ENCODE measurements at regions not wholly inside any gene's neighbourhood (a gene's known extent, or its start where the extent isn't known, plus 50 kb on each side); places are given as distances from the start of the nearest gene placed in this dataset.

- no peak overlapping the region for H2AFZ ChIP-seq (ENCODE audit: low read length)
- no peak overlapping the region for H2BK12ac ChIP-seq (ENCODE audit: low read depth, low read length)
- no peak overlapping the region for H3K56ac ChIP-seq (replicated peaks; ENCODE audit: insufficient read length, low read depth, low read length)
- no peak overlapping the region for H3K4me2 ChIP-seq (ENCODE audit: insufficient read depth in 1 of 2, low read depth in 2 of 2, low read length in 2 of 2)
- H3K79me2 ChIP-seq (ENCODE audit: control insufficient read depth in 1 of 2, insufficient read depth in 2 of 2, low read length in 2 of 2): no peaks in the 10 kb centered on the region
- no peaks in the 10 kb centered on the region for H3K36me3 ChIP-seq (ENCODE audit: control insufficient read depth in 2 of 4, insufficient read depth in 4 of 4, low read length in 3 of 4)
- no peak overlapping the region for H2BK120ac ChIP-seq (replicated peaks; ENCODE audit: low read depth, low read length)
- no peaks in the 10 kb centered on the region for H4K20me1 ChIP-seq (replicated peaks in 1 of 2; ENCODE audit: control insufficient read depth in 1 of 2, insufficient read depth in 2 of 2, low read length in 2 of 2)
- no peak overlapping the region for H3K23ac ChIP-seq (ENCODE audit: insufficient read length)
- no peak overlapping the region for H3K18ac ChIP-seq (ENCODE audit: extremely low read depth, low read length)
- no peak overlapping the region for H4K8ac ChIP-seq (ENCODE audit: extremely low read depth, insufficient read depth, low read length)
- CTCF ChIA-PET (ENCODE audit: partially characterized antibody): interaction anchor here (1.0 to 4.8 kb wide), 8 partner anchors 8 to 156 kb away, joined by 3 to 34 read pairs (median 6); no protein-coding TSS in a partner anchor
- no peak overlapping the region for H2BK15ac ChIP-seq (ENCODE audit: low read length)
- no peak overlapping the region for H4K5ac ChIP-seq (ENCODE audit: insufficient read length, low read depth, low read length)
- WGBS, 2 experiments (ENCODE audit: extremely low coverage in 1 of 2, insufficient coverage in 1 of 2, insufficient read length in 1 of 2, insufficient replicate concordance in 2 of 2, low coverage in 1 of 2, low lambda C conversion rate in 2 of 2, missing lambda C conversion rate in 1 of 2): 89% methylated on average over 5 of the region's 5 CpGs; no CpG with 5 or more reads in 1 of the 2 experiments
- no peaks in the 10 kb centered on the region for H3K79me1 ChIP-seq (ENCODE audit: low read depth, low read length)
- H3K27me3 ChIP-seq (replicated peaks in 1 of 4; ENCODE audit: control insufficient read depth in 3 of 4, extremely low read depth in 1 of 4, insufficient read depth in 3 of 4, low read length in 3 of 4): no peaks in the 10 kb centered on the region
- no peak overlapping the region for H3K14ac ChIP-seq (ENCODE audit: insufficient read length)
- no peaks in the 10 kb centered on the region; a peak in 1 of 7 replicates for H3K4me1 ChIP-seq (replicated peaks in 1 of 4; ENCODE audit: control insufficient read depth in 3 of 4, insufficient read depth in 4 of 4, low read length in 3 of 4)
- peaks cover 0 to 2% of the 10 kb centered on the region in 2 experiments; a peak in 1 of 4 replicates for H3K9me3 ChIP-seq (ENCODE audit: insufficient read depth in 2 of 2, low read depth in 1 of 2, low read length in 1 of 2)
- no peak overlapping the region for H3K27ac ChIP-seq (ENCODE audit: low read depth, low read length)
- FAIRE-seq: no peak
- peak in 1 of 2 experiments; percentile 8 for DNase-seq (ENCODE audit: low read depth in 1 of 2, low spot score in 2 of 2)
- no peak overlapping the region for H2BK20ac ChIP-seq (ENCODE audit: low read length)
- H2AK5ac ChIP-seq (ENCODE audit: low read depth, low read length): no peak overlapping the region
- H3K23me2 ChIP-seq (ENCODE audit: low read depth, low read length): no peaks in the 10 kb centered on the region
- no peak overlapping the region for H4K91ac ChIP-seq (replicated peaks; ENCODE audit: insufficient read length, low read length)
- no peak overlapping the region for H2BK5ac ChIP-seq (ENCODE audit: low read depth, low read length)
- POLR2A ChIA-PET (ENCODE audit: partially characterized antibody): no interaction called here
- H3K4me3 ChIP-seq (ENCODE audit: extremely low read depth in 1 of 4, insufficient read depth in 2 of 4, low read depth in 3 of 4, low read length in 4 of 4): no peak overlapping the region
- H3K9ac ChIP-seq (replicated peaks in 1 of 4; ENCODE audit: extremely low read depth in 1 of 4, low read depth in 3 of 4, low read length in 3 of 4): no peak overlapping the region
- H3K4ac ChIP-seq (replicated peaks; ENCODE audit: insufficient read length, low read depth, low read length): no peak overlapping the region
- TF ChIP-seq EZH2 (IDR thresholded peaks at IDR 0.05; ENCODE audit: low read depth, low read length, severe bottlenecking) (no peak), GABPA (IDR thresholded peaks at IDR 0.05; ENCODE audit: borderline replicate concordance, insufficient read depth, low read length) (no peak), ATF2 (IDR thresholded peaks at IDR 0.05; ENCODE audit: low read length) (no peak), TAF1 (IDR thresholded peaks at IDR 0.05; ENCODE audit: low read depth, low read length) (no peak), NRF1 (IDR thresholded peaks at IDR 0.05; ENCODE audit: low read depth, low read length) (no peak), JUN (IDR thresholded peaks at IDR 0.05; ENCODE audit: low read depth, low read length) (no peak), EP300 (IDR thresholded peaks at IDR 0.05; ENCODE audit: borderline replicate concordance in 1 of 2, low read depth in 2 of 2, low read length in 2 of 2) (no peak), BACH1 (IDR thresholded peaks at IDR 0.05; ENCODE audit: low read length) (no peak), TCF12 (IDR thresholded peaks at IDR 0.05; ENCODE audit: low read depth, low read length) (no peak), CBX5 (IDR thresholded peaks at IDR 0.05; ENCODE audit: low read depth, low read length) (no peak), ZNF274 (IDR thresholded peaks at IDR 0.05; ENCODE audit: borderline replicate concordance, extremely low read depth, low read length) (no peak), PHF8 (conservative IDR thresholded peaks at IDR 0.05; ENCODE audit: low read depth, low read length) (no peak), RFX5 (IDR thresholded peaks at IDR 0.05; ENCODE audit: borderline replicate concordance, low read depth, low read length) (no peak)
Measured at GRCh38 chr20:40953856-40954255, 74.8 kb upstream of the TOP1 start.
